Gastrocnemius medialis (tissue), 4 donors: ENCODE measurements at regions not wholly inside any gene's neighbourhood (a gene's known extent, or its start where the extent isn't known, plus 50 kb on each side); places are given as distances from the start of the nearest gene placed in this dataset.

Experiments
- POLR2A ChIP-seq, 2 donors: fragments of 450-650 bp; IDR thresholded peaks; one replicate each; pipeline ENCODE4 v1.6.1; 2017; ENCODE audit warnings: antibody characterized with exemption in 2 of 2, mild to moderate bottlenecking in 2 of 2, moderate library complexity in 2 of 2
- TF ChIP-seq, protein P1 (sequence below), 5 experiments: fragments of 450-650 bp in 3 of 5; fragments of 200-600 bp in 2 of 5; sonication (generic) in 2 of 5; IDR thresholded peaks in 4 of 5; conservative IDR thresholded peaks in 1 of 5; 1 replicate in 4 of 5; 2 replicates in 1 of 5; pipeline ENCODE4 v1.5.1; 2016 to 2019; ENCODE audit warnings: antibody characterized with exemption in 5 of 5, mild to moderate bottlenecking in 3 of 5, moderate library complexity in 3 of 5

GRCh38 chr1:184889166-184889565 lies 85.1 kb downstream of the NIBAN1 start:
- TF ChIP-seq, protein P1, sequence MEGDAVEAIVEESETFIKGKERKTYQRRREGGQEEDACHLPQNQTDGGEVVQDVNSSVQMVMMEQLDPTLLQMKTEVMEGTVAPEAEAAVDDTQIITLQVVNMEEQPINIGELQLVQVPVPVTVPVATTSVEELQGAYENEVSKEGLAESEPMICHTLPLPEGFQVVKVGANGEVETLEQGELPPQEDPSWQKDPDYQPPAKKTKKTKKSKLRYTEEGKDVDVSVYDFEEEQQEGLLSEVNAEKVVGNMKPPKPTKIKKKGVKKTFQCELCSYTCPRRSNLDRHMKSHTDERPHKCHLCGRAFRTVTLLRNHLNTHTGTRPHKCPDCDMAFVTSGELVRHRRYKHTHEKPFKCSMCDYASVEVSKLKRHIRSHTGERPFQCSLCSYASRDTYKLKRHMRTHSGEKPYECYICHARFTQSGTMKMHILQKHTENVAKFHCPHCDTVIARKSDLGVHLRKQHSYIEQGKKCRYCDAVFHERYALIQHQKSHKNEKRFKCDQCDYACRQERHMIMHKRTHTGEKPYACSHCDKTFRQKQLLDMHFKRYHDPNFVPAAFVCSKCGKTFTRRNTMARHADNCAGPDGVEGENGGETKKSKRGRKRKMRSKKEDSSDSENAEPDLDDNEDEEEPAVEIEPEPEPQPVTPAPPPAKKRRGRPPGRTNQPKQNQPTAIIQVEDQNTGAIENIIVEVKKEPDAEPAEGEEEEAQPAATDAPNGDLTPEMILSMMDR (IDR thresholded peaks at IDR 0.05 in 4 of 5, conservative IDR thresholded peaks at IDR 0.05 in 1 of 5), result no peak
- TF ChIP-seq POLR2A (IDR thresholded peaks at IDR 0.05), result no peak
